ENCODE measurements at regions not wholly inside any gene's neighbourhood (a gene's known extent, or its start where the extent isn't known, plus 50 kb on each side); places are given as distances from the start of the nearest gene placed in this dataset.

DNA sequence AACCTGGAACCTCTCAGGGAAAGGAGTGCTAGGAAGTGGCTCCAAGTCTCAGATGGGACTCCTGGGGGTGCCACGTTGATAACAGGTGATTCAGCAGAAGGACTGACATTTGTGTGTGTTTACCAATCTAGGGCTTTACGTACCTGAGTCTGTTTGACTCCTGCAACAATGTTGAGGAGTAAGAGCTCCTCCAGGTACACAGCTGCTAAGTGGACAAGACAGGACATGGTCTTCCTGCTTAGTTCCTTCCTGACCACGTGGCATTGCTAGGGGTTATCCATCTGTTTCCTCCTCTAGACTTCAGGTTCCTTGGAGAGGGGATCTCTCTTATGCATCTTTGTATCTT lies 164.5 kb upstream of the SLC24A3 start:
- TF ChIP-seq ZBTB21 (CRISPR knock-in tag; IDR thresholded peaks at IDR 0.05; ENCODE audit: borderline replicate concordance), result no peak
- TF ChIP-seq, protein P1, sequence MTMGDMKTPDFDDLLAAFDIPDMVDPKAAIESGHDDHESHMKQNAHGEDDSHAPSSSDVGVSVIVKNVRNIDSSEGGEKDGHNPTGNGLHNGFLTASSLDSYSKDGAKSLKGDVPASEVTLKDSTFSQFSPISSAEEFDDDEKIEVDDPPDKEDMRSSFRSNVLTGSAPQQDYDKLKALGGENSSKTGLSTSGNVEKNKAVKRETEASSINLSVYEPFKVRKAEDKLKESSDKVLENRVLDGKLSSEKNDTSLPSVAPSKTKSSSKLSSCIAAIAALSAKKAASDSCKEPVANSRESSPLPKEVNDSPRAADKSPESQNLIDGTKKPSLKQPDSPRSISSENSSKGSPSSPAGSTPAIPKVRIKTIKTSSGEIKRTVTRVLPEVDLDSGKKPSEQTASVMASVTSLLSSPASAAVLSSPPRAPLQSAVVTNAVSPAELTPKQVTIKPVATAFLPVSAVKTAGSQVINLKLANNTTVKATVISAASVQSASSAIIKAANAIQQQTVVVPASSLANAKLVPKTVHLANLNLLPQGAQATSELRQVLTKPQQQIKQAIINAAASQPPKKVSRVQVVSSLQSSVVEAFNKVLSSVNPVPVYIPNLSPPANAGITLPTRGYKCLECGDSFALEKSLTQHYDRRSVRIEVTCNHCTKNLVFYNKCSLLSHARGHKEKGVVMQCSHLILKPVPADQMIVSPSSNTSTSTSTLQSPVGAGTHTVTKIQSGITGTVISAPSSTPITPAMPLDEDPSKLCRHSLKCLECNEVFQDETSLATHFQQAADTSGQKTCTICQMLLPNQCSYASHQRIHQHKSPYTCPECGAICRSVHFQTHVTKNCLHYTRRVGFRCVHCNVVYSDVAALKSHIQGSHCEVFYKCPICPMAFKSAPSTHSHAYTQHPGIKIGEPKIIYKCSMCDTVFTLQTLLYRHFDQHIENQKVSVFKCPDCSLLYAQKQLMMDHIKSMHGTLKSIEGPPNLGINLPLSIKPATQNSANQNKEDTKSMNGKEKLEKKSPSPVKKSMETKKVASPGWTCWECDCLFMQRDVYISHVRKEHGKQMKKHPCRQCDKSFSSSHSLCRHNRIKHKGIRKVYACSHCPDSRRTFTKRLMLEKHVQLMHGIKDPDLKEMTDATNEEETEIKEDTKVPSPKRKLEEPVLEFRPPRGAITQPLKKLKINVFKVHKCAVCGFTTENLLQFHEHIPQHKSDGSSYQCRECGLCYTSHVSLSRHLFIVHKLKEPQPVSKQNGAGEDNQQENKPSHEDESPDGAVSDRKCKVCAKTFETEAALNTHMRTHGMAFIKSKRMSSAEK (CRISPR knock-in tag; IDR thresholded peaks at IDR 0.05; ENCODE audit: borderline replicate concordance), result no peak
- TF ChIP-seq, protein P2, sequence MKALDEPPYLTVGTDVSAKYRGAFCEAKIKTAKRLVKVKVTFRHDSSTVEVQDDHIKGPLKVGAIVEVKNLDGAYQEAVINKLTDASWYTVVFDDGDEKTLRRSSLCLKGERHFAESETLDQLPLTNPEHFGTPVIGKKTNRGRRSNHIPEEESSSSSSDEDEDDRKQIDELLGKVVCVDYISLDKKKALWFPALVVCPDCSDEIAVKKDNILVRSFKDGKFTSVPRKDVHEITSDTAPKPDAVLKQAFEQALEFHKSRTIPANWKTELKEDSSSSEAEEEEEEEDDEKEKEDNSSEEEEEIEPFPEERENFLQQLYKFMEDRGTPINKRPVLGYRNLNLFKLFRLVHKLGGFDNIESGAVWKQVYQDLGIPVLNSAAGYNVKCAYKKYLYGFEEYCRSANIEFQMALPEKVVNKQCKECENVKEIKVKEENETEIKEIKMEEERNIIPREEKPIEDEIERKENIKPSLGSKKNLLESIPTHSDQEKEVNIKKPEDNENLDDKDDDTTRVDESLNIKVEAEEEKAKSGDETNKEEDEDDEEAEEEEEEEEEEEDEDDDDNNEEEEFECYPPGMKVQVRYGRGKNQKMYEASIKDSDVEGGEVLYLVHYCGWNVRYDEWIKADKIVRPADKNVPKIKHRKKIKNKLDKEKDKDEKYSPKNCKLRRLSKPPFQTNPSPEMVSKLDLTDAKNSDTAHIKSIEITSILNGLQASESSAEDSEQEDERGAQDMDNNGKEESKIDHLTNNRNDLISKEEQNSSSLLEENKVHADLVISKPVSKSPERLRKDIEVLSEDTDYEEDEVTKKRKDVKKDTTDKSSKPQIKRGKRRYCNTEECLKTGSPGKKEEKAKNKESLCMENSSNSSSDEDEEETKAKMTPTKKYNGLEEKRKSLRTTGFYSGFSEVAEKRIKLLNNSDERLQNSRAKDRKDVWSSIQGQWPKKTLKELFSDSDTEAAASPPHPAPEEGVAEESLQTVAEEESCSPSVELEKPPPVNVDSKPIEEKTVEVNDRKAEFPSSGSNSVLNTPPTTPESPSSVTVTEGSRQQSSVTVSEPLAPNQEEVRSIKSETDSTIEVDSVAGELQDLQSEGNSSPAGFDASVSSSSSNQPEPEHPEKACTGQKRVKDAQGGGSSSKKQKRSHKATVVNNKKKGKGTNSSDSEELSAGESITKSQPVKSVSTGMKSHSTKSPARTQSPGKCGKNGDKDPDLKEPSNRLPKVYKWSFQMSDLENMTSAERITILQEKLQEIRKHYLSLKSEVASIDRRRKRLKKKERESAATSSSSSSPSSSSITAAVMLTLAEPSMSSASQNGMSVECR (CRISPR knock-in tag; IDR thresholded peaks at IDR 0.05; ENCODE audit: borderline replicate concordance), result no peak
- TF ChIP-seq RORB (CRISPR knock-in tag; IDR thresholded peaks at IDR 0.05), result no peak
- TF ChIP-seq NR2C2 (CRISPR knock-in tag; IDR thresholded peaks at IDR 0.05), result no peak
- no peak for TF ChIP-seq NR1H2 (CRISPR knock-in tag; IDR thresholded peaks at IDR 0.05)
- no peak for TF ChIP-seq TCF7 (CRISPR knock-in tag; IDR thresholded peaks at IDR 0.05; ENCODE audit: low read depth)
- TF ChIP-seq, protein P3, sequence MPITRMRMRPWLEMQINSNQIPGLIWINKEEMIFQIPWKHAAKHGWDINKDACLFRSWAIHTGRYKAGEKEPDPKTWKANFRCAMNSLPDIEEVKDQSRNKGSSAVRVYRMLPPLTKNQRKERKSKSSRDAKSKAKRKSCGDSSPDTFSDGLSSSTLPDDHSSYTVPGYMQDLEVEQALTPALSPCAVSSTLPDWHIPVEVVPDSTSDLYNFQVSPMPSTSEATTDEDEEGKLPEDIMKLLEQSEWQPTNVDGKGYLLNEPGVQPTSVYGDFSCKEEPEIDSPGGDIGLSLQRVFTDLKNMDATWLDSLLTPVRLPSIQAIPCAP (CRISPR knock-in tag; IDR thresholded peaks at IDR 0.05), result no peak
- TF ChIP-seq JUN (CRISPR knock-in tag; IDR thresholded peaks at IDR 0.05), result no peak
- TF ChIP-seq ZNF281 (CRISPR knock-in tag; IDR thresholded peaks at IDR 0.05), result no peak
- no peak for TF ChIP-seq JAZF1 (CRISPR knock-in tag; IDR thresholded peaks at IDR 0.05)
- TF ChIP-seq, protein P4, sequence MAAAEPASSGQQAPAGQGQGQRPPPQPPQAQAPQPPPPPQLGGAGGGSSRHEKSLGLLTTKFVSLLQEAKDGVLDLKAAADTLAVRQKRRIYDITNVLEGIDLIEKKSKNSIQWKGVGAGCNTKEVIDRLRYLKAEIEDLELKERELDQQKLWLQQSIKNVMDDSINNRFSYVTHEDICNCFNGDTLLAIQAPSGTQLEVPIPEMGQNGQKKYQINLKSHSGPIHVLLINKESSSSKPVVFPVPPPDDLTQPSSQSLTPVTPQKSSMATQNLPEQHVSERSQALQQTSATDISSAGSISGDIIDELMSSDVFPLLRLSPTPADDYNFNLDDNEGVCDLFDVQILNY (CRISPR knock-in tag; IDR thresholded peaks at IDR 0.05), result no peak
- no peaks in the 10 kb centered on the region for H3K9me3 Mint-ChIP-seq
- no peak overlapping the region for H3K4me3 Mint-ChIP-seq
- no peak for DNase-seq (ENCODE audit: low spot score)
- no peak for ATAC-seq
- H3K27me3 Mint-ChIP-seq (ENCODE audit: low read depth), result peaks cover 9% of the 10 kb centered on the region
- no peak overlapping the region for H3K27ac Mint-ChIP-seq
- H3K36me3 Mint-ChIP-seq, result no peaks in the 10 kb centered on the region
- ChIA-PET POLR2A (no interaction called here), CTCF (interaction anchor here (1.1 kb wide), 1 partner anchor 9 kb away, joined by 3 read pairs; no protein-coding TSS in a partner anchor)
- H3K4me1 Mint-ChIP-seq, result peaks cover 11% of the 10 kb centered on the region

All from WTC11 (cell line).